Mammary epithelial cell (primary cell): ENCODE measurements at regions not wholly inside any gene's neighbourhood (a gene's known extent, or its start where the extent isn't known, plus 50 kb on each side); places are given as distances from the start of the nearest gene placed in this dataset.

ENCODE experiments used
- EZH2 ChIP-seq: IDR thresholded peaks from 2 replicates; pipeline ENCODE4 v1.6.1; 2012; ENCODE audit warnings: low read length, inconsistent platforms, borderline replicate concordance
- TF ChIP-seq, protein P1 (sequence below), 2 donors: IDR thresholded peaks in 1 of 2; conservative IDR thresholded peaks in 1 of 2; 2 replicates each; pipeline ENCODE4 v1.5.1; 2011 to 2012; ENCODE audit warnings: inconsistent platforms in 2 of 2, low read length in 2 of 2, mild to moderate bottlenecking in 2 of 2, control low read depth in 1 of 2, low read depth in 1 of 2; ENCODE audit not compliant: insufficient read depth in 1 of 2; ENCODE audit errors: extremely low read depth in 1 of 2

DNA sequence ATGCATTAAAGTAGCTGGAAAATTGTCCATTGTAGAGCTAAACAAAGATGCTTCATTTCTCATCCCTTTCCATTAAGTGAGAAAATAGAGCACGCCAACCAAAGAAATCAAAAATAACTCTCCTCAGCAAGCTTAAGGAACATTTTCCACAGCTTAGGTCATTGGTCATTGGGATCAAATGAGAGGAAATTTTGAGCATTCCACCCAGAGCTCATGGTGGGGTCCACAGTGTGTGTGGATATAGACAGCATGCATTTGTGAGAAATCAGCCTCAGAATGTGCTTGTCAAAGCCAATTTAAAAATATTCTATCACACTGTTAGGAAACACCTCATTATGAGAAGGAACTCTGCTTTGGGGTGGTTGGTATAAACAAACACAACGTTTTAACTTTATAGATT is 97.2 kb downstream of the HDGFL1 start:
- TF ChIP-seq, protein P1, sequence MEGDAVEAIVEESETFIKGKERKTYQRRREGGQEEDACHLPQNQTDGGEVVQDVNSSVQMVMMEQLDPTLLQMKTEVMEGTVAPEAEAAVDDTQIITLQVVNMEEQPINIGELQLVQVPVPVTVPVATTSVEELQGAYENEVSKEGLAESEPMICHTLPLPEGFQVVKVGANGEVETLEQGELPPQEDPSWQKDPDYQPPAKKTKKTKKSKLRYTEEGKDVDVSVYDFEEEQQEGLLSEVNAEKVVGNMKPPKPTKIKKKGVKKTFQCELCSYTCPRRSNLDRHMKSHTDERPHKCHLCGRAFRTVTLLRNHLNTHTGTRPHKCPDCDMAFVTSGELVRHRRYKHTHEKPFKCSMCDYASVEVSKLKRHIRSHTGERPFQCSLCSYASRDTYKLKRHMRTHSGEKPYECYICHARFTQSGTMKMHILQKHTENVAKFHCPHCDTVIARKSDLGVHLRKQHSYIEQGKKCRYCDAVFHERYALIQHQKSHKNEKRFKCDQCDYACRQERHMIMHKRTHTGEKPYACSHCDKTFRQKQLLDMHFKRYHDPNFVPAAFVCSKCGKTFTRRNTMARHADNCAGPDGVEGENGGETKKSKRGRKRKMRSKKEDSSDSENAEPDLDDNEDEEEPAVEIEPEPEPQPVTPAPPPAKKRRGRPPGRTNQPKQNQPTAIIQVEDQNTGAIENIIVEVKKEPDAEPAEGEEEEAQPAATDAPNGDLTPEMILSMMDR (conservative IDR thresholded peaks at IDR 0.05 in 1 of 2, IDR thresholded peaks at IDR 0.05 in 1 of 2; ENCODE audit: extremely low read depth in 1 of 2, insufficient read depth in 1 of 2, low read depth in 1 of 2, low read length in 2 of 2), result no peak
- no peak for TF ChIP-seq EZH2
